SK-N-SH (cell line): ENCODE measurements at regions not wholly inside any gene's neighbourhood (a gene's known extent, or its start where the extent isn't known, plus 50 kb on each side); places are given as distances from the start of the nearest gene placed in this dataset.

Experiments
- CTCF ChIP-seq: fragments of 200-600 bp; sonication (generic); IDR thresholded peaks from 2 replicates; pipeline ENCODE4 v1.6.1; 2017; ENCODE audit warnings: antibody characterized with exemption, mild to moderate bottlenecking, moderate library complexity
- EP300 ChIP-seq, 2 experiments: IDR thresholded peaks; 2 replicates each; pipeline versions ENCODE4 v1.4.0 to v1.6.1; 2012; ENCODE audit warnings: borderline replicate concordance in 1 of 2, low read depth in 1 of 2, low read length in 1 of 2
- JUND ChIP-seq: IDR thresholded peaks from 2 replicates; pipeline ENCODE4 v1.4.0; 2012
- MEF2A ChIP-seq: IDR thresholded peaks from 2 replicates; pipeline ENCODE4 v1.4.0; 2012; ENCODE audit warnings: low read depth, borderline replicate concordance
- MXI1 ChIP-seq: IDR thresholded peaks from 2 replicates; pipeline ENCODE4 v1.6.1; 2012; ENCODE audit warnings: mild to moderate bottlenecking, low read depth, low read length, improper control_type of control experiment
- REST ChIP-seq: IDR thresholded peaks from 2 replicates; pipeline ENCODE4 v1.6.1; 2012; ENCODE audit warnings: mild to moderate bottlenecking, low read depth, low read length, moderate library complexity
- SMC3 ChIP-seq: IDR thresholded peaks from 2 replicates; pipeline ENCODE4 v1.6.1; 2012; ENCODE audit warnings: low read depth, low read length, improper control_type of control experiment
- TAF1 ChIP-seq: IDR thresholded peaks from 2 replicates; pipeline ENCODE4 v1.6.1; 2012; ENCODE audit warnings: low read depth, mild to moderate bottlenecking, low read length, moderate library complexity, borderline replicate concordance
- YY1 ChIP-seq: IDR thresholded peaks from 2 replicates; pipeline ENCODE4 v1.4.0; 2012; ENCODE audit warnings: low read depth, mild to moderate bottlenecking

- no peak for TF ChIP-seq MEF2A
- no peak for TF ChIP-seq JUND
- TF ChIP-seq CTCF: no peak
- TF ChIP-seq REST: no peak
- no peak for TF ChIP-seq MXI1
- TF ChIP-seq SMC3: no peak
- no peak for TF ChIP-seq TAF1
- no peak for TF ChIP-seq YY1
- TF ChIP-seq EP300 (IDR thresholded peaks at IDR 0.05; ENCODE audit: borderline replicate concordance in 1 of 2, low read depth in 1 of 2, low read length in 1 of 2): no peak
These were observed 284.0 kb upstream of the TBL1XR1 start for GRCh38 chr3:177481329-177481728.
